OCI-LY3 (cell line): ENCODE measurements at regions not wholly inside any gene's neighbourhood (a gene's known extent, or its start where the extent isn't known, plus 50 kb on each side); places are given as distances from the start of the nearest gene placed in this dataset.

Experiments
- H2AFZ ChIP-seq: fragments of 200-600, 300-600 bp; shearing (Covaris generic); 2 replicates; pipeline ENCODE4 v1.6.0; 2014; ENCODE audit warnings: antibody characterized with exemption, low read depth, low read length
- H3K27ac ChIP-seq: fragments of 200-600, 300-600 bp; sonication (generic); 2 replicates; pipeline ENCODE4 v1.5.1; 2014; ENCODE audit warnings: mild to moderate bottlenecking, low read length, moderate library complexity, mixed read lengths
- H3K27me3 ChIP-seq: fragments of 200-600, 300-600 bp; sonication (generic); 2 replicates; pipeline ENCODE4 v1.6.1; 2014; ENCODE audit warnings: low read depth, low read length, mixed read lengths
- H3K36me3 ChIP-seq: fragments of 200-600, 300-600 bp; sonication (generic); replicated peaks from 2 replicates; pipeline ENCODE3; 2014; ENCODE audit warnings: low read depth, low read length, mixed read lengths
- H3K4me1 ChIP-seq: fragments of 300-600, 200-600 bp; sonication (generic); 2 replicates; pipeline ENCODE4 v1.6.1; 2014; ENCODE audit warnings: low read length, mixed read lengths
- H3K4me2 ChIP-seq: fragments of 200-600, 300-600 bp; sonication (generic); 2 replicates; pipeline ENCODE4 v1.6.1; 2014; ENCODE audit warnings: low read length, mixed read lengths
- H3K4me3 ChIP-seq: fragments of 300-600, 200-600 bp; sonication (generic); 2 replicates; pipeline ENCODE4 v1.5.1; 2014; ENCODE audit warnings: antibody characterized with exemption, mild to moderate bottlenecking, low read length, moderate library complexity
- H3K79me2 ChIP-seq: fragments of 300-600, 200-600 bp; shearing (Covaris generic); 2 replicates; pipeline ENCODE4 v1.6.1; 2014; ENCODE audit warnings: mild to moderate bottlenecking, low read length, mixed read lengths
- H3K9ac ChIP-seq: fragments of 300-600, 200-600 bp; shearing (Covaris generic); 2 replicates; pipeline ENCODE4 v1.6.0; 2014; ENCODE audit warnings: mild to moderate bottlenecking, low read length, moderate library complexity
- H3K9me3 ChIP-seq: fragments of 200-600, 300-600 bp; shearing (Covaris generic); 2 replicates; pipeline ENCODE4 v1.6.1; 2014; ENCODE audit warnings: low read length, mixed read lengths; ENCODE audit not compliant: insufficient read depth
- H4K20me1 ChIP-seq: fragments of 200-600, 300-600 bp; sonication (generic); 2 replicates; pipeline ENCODE4 v1.6.1; 2016; ENCODE audit warnings: low read length, mixed read lengths; ENCODE audit not compliant: insufficient read depth
- CTCF ChIP-seq: fragments of 200-600, 300-600 bp; sonication (generic); IDR thresholded peaks from 2 replicates; pipeline ENCODE4 v1.5.1; 2014; ENCODE audit warnings: antibody characterized with exemption, low read length, low read depth
- EZH2phosphoT487 ChIP-seq: fragments of 200-600 bp; shearing (Covaris generic); IDR thresholded peaks from 2 replicates; pipeline ENCODE4 v1.6.1; 2018; ENCODE audit warnings: antibody characterized with exemption, mixed run types, low read depth

- H3K27me3 ChIP-seq, result no peaks in the 10 kb centered on the region
- TF ChIP-seq EZH2phosphoT487 (no peak), CTCF (no peak)
- H3K9ac ChIP-seq, result no peak overlapping the region
- H4K20me1 ChIP-seq, result no peaks in the 10 kb centered on the region
- H3K36me3 ChIP-seq, result no peaks in the 10 kb centered on the region
- peaks cover 4% of the 10 kb centered on the region; the same call in 1 of the 2 replicates for H3K4me1 ChIP-seq
- peak overlapping the region; percentile 73; the same call in 1 of the 2 replicates for H2AFZ ChIP-seq
- no peak overlapping the region for H3K27ac ChIP-seq
- H3K4me2 ChIP-seq, result no peak overlapping the region
- no peaks in the 10 kb centered on the region for H3K79me2 ChIP-seq
- no peak overlapping the region for H3K4me3 ChIP-seq
- no peaks in the 10 kb centered on the region for H3K9me3 ChIP-seq
These were observed 92.5 kb downstream of the MMUT start for GRCh38 chr6:49370518-49370917.

DNA sequence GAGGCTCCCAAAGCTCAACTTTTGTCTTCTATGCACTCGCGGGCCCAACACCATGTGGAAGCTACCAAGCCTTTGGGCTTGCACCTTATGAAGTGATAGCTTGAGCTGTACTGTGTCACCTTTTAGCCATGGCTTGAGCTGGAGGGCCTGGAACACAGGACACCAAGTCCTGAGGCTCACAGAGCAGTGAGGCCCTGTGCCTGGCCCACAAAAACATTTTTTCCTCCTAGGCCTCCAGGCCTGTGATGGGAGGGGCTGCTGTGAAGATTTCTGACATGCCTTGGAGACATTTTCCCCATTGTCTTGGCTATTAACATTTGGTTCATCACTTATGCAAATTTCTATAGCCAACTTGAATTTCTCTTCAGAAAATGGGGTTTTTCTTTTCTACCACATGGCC is 96.5 kb downstream of the MMUT start:
- H3K9ac ChIP-seq, result no peak overlapping the region
- H2AFZ ChIP-seq, result no peak overlapping the region
- H3K4me3 ChIP-seq, result no peak overlapping the region
- no peaks in the 10 kb centered on the region for H4K20me1 ChIP-seq
- H3K9me3 ChIP-seq, result no peaks in the 10 kb centered on the region
- H3K27me3 ChIP-seq, result no peaks in the 10 kb centered on the region
- H3K36me3 ChIP-seq, result no peaks in the 10 kb centered on the region
- no peaks in the 10 kb centered on the region for H3K79me2 ChIP-seq
- H3K27ac ChIP-seq, result no peak overlapping the region
- peaks cover 10% of the 10 kb centered on the region; the same call in 1 of the 2 replicates for H3K4me1 ChIP-seq
- H3K4me2 ChIP-seq, result no peak overlapping the region
- TF ChIP-seq CTCF (no peak), EZH2phosphoT487 (no peak)

DNA sequence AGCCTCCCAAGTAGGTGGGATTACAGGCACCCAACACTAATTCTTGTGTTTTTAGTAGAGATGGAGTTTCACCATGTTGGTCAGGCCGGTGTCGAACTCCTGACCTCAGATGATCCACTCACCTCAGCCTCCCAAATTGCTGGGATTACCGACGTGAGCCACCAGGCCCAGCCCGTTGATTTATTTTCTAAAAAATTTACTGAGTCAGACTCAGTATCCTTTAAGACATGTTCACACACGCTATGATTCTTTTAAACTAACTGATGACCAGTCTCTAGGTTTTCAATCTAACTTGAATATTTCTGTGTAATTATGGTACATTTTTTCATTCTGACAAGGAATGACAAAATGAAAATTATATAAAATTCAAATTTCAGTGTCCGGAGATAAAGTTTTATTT is 114.5 kb downstream of the MMUT start:
- Histone ChIP-seq H3K27me3 (no peaks in the 10 kb centered on the region), H3K4me2 (no peak overlapping the region), H3K36me3 (no peaks in the 10 kb centered on the region), H4K20me1 (no peaks in the 10 kb centered on the region), H3K4me1 (no peaks in the 10 kb centered on the region), H3K79me2 (no peaks in the 10 kb centered on the region), H3K9me3 (no peaks in the 10 kb centered on the region), H3K4me3 (no peak overlapping the region), H3K27ac (no peak overlapping the region), H2AFZ (no peak overlapping the region), H3K9ac (no peak overlapping the region)
- no peak for TF ChIP-seq CTCF
- no peak for TF ChIP-seq EZH2phosphoT487

DNA sequence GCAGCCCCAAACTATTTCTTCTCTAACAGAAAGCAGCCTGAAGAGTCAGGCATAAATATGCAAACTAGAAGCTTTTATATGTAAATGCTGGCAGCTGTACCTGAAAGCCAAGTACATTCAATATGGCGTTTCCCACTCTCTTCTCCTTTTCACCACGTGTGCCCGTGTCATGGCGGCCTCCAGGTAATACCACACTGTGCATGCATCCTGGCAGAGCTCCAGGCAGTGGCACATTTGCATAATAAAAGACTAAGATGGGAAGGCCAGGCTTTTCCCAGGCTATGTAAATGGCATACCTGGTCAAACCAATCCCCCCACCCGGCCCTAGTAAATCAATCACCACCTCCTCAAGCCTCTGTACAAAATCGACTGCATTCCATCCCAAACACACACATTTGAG is 120.6 kb downstream of the MMUT start:
- Histone ChIP-seq H3K36me3 (no peaks in the 10 kb centered on the region), H3K4me3 (no peak overlapping the region), H2AFZ (no peak overlapping the region), H3K4me2 (no peak overlapping the region), H3K27me3 (no peaks in the 10 kb centered on the region), H3K9me3 (no peaks in the 10 kb centered on the region), H4K20me1 (no peaks in the 10 kb centered on the region), H3K9ac (no peak overlapping the region), H3K27ac (no peak overlapping the region), H3K79me2 (no peaks in the 10 kb centered on the region), H3K4me1 (no peaks in the 10 kb centered on the region)
- TF ChIP-seq EZH2phosphoT487, result no peak
- TF ChIP-seq CTCF, result no peak
